OCI-LY7 (cell line): ENCODE measurements at regions not wholly inside any gene's neighbourhood (a gene's known extent, or its start where the extent isn't known, plus 50 kb on each side); places are given as distances from the start of the nearest gene placed in this dataset.

ENCODE experiments used
- BruUV-seq: library from RNA; stranded (reverse); fragments of 400-500 nt; replicated peaks from 2 replicates; lab custom pipeline; 2021; lab: Mats Ljungman, UMichigan
- CTCF ChIA-PET: fragments of 300-600 bp; sonication (Branson Sonifier 250); formaldehyde crosslinking; loops from one replicate; lab custom pipeline; 2022; ENCODE audit warnings: antibody characterized with exemption; ENCODE audit not compliant: unreplicated experiment; lab: Charles Lee
- POLR2A ChIA-PET: fragments of 300-600 bp; sonication (Branson Sonifier 250); formaldehyde crosslinking; loops from one replicate; lab custom pipeline; 2022; ENCODE audit warnings: antibody characterized with exemption; lab: Charles Lee
- DNase-seq: peaks from one replicate; pipeline ENCODE4 v3.0.0-alpha.2; 2015; ENCODE audit warnings: low spot score
- H2AFZ ChIP-seq: fragments of 200-600 bp; sonication (generic), shearing (Covaris generic); 2 replicates; pipeline ENCODE4 v1.6.1; 2014; ENCODE audit warnings: mild to moderate bottlenecking, antibody characterized with exemption, low read length, moderate library complexity
- H3K27ac ChIP-seq: fragments of 200-600 bp; sonication (generic); 2 replicates; pipeline ENCODE4 v1.5.1; 2014; ENCODE audit warnings: mixed run types, low read depth, mild to moderate bottlenecking, moderate library complexity, low read length, inconsistent platforms; ENCODE audit not compliant: poor library complexity, severe bottlenecking
- H3K36me3 ChIP-seq: fragments of 200-600 bp; sonication (generic); 2 replicates; pipeline ENCODE4 v1.6.1; 2014; ENCODE audit warnings: mild to moderate bottlenecking, antibody characterized with exemption, low read length, moderate library complexity, mixed read lengths; ENCODE audit not compliant: insufficient read depth
- H3K4me1 ChIP-seq: fragments of 200-600 bp; sonication (generic); 2 replicates; pipeline ENCODE4 v1.5.1; 2014; ENCODE audit warnings: mild to moderate bottlenecking, low read length; ENCODE audit not compliant: insufficient read depth, poor library complexity, severe bottlenecking
- H3K4me2 ChIP-seq: fragments of 200-600 bp; sonication (generic); 2 replicates; pipeline ENCODE4 v1.6.1; 2014; ENCODE audit warnings: mild to moderate bottlenecking, low read length
- H3K4me3 ChIP-seq: fragments of 200-600 bp; sonication (generic); 2 replicates; pipeline ENCODE4 v1.5.1; 2014; ENCODE audit warnings: mild to moderate bottlenecking, low read depth, low read length; ENCODE audit not compliant: poor library complexity, severe bottlenecking
- H3K79me2 ChIP-seq: fragments of 200-600 bp; sonication (generic); 2 replicates; pipeline ENCODE4 v1.6.1; 2016; ENCODE audit warnings: low read depth, mild to moderate bottlenecking, low read length, moderate library complexity, mixed read lengths; ENCODE audit not compliant: insufficient read depth
- H3K9me2 ChIP-seq: fragments of 200-600 bp; sonication (generic); 2 replicates; pipeline ENCODE4 v1.6.1; 2016; ENCODE audit warnings: mild to moderate bottlenecking, low read length, mixed read lengths; ENCODE audit not compliant: insufficient read depth
- H3K9me3 ChIP-seq: fragments of 200-600 bp; sonication (generic); 2 replicates; pipeline ENCODE4 v1.6.1; 2014; ENCODE audit warnings: mild to moderate bottlenecking, mixed run types, low read length, mixed read lengths
- H4K20me1 ChIP-seq: fragments of 200-600 bp; sonication (generic); 2 replicates; pipeline ENCODE4 v1.6.1; 2014; ENCODE audit warnings: mild to moderate bottlenecking, antibody characterized with exemption, low read length, moderate library complexity, mixed read lengths; ENCODE audit not compliant: insufficient read depth
- EZH2phosphoT487 ChIP-seq: fragments of 200-600 bp; sonication (generic); IDR thresholded peaks from 2 replicates; pipeline ENCODE4 v1.6.1; 2018; ENCODE audit warnings: low read depth, borderline replicate concordance, mild to moderate bottlenecking, mixed run types, antibody characterized with exemption, low read length, moderate library complexity, mixed read lengths
- intact Hi-C: fragments of 100-400 bp; cut with micrococcal nuclease; formaldehyde crosslinking; loops from one replicate; pipeline ENCODE4 v1.10.0; 2022; ENCODE audit not compliant: unreplicated experiment
- TF ChIP-seq, protein P1 (sequence below): fragments of 200-600 bp; sonication (generic); conservative IDR thresholded peaks from 2 replicates; pipeline ENCODE4 v1.5.1; 2014; ENCODE audit warnings: mild to moderate bottlenecking, antibody characterized with exemption, low read length, moderate library complexity, mixed read lengths

DNA sequence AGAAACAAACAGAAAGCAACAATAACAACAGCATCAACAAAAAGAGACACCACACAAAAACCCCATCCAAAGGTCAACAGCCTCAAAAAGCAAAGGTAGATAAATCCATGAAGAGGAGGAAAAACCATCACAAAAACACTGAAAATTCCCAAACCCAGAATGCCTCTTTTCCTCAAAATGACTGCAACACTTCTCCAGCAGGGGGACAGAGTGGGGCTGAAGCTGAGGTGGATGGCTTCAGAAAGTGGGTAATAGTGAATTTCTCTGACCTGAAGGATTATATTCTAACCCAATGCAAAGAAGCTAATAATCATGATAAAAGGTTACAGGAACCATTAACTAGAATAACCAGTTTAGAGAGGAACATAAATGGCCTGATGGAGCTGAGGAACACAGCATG lies 888.2 kb downstream of the RAB28 start:
- no peaks in the 10 kb centered on the region for H3K9me3 ChIP-seq
- no peaks in the 10 kb centered on the region for H3K4me1 ChIP-seq
- H2AFZ ChIP-seq = no peak overlapping the region
- no TSS peak for BruUV-seq
- H3K27ac ChIP-seq = no peak overlapping the region
- no peaks in the 10 kb centered on the region for H3K36me3 ChIP-seq
- no peak for TF ChIP-seq EZH2phosphoT487
- TF ChIP-seq, protein P1, sequence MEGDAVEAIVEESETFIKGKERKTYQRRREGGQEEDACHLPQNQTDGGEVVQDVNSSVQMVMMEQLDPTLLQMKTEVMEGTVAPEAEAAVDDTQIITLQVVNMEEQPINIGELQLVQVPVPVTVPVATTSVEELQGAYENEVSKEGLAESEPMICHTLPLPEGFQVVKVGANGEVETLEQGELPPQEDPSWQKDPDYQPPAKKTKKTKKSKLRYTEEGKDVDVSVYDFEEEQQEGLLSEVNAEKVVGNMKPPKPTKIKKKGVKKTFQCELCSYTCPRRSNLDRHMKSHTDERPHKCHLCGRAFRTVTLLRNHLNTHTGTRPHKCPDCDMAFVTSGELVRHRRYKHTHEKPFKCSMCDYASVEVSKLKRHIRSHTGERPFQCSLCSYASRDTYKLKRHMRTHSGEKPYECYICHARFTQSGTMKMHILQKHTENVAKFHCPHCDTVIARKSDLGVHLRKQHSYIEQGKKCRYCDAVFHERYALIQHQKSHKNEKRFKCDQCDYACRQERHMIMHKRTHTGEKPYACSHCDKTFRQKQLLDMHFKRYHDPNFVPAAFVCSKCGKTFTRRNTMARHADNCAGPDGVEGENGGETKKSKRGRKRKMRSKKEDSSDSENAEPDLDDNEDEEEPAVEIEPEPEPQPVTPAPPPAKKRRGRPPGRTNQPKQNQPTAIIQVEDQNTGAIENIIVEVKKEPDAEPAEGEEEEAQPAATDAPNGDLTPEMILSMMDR = peak; percentile 40; the same call in 1 of the 2 replicates
- no peaks in the 10 kb centered on the region for H4K20me1 ChIP-seq
- CTCF ChIA-PET = no interaction called here
- no peaks in the 10 kb centered on the region for H3K9me2 ChIP-seq
- intact Hi-C loops = no loop called here
- no peak overlapping the region for H3K4me2 ChIP-seq
- no peaks in the 10 kb centered on the region for H3K79me2 ChIP-seq
- DNase-seq = no peak
- POLR2A ChIA-PET = no interaction called here
- no peak overlapping the region for H3K4me3 ChIP-seq

- Histone ChIP-seq H3K9me3 (no peaks in the 10 kb centered on the region), H3K4me2 (no peak overlapping the region), H3K36me3 (no peaks in the 10 kb centered on the region), H3K4me1 (no peaks in the 10 kb centered on the region), H3K4me3 (no peak overlapping the region), H3K9me2 (no peaks in the 10 kb centered on the region), H4K20me1 (no peaks in the 10 kb centered on the region), H2AFZ (no peak overlapping the region), H3K27ac (no peak overlapping the region), H3K79me2 (no peaks in the 10 kb centered on the region)
- BruUV-seq = no TSS peak
- DNase-seq = no peak
- POLR2A ChIA-PET = no interaction called here
- CTCF ChIA-PET = no interaction called here
- intact Hi-C loops = no loop called here
- no peak for TF ChIP-seq EZH2phosphoT487
- TF ChIP-seq, protein P1 = no peak
These were observed 888.7 kb downstream of the RAB28 start for GRCh38 chr4:12595489-12595888.

DNA sequence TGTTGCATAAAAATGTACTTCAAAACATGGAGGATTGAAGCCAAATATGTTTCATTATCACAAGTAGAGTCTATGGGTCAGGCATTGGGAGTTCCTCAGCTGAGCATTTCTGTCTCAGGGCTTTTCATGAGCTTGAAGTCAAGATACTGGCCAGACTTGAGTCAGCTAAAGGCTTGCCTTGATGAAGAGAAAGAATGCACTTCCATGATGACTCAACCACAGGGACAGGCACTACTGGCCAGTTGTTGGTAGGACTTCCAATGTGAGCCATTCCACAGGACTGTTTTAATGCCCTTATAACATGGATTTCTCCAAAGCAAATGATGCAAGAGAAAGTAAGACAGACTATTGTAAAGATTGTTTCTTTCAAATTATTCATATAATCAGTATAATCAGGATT lies 895.6 kb downstream of the RAB28 start:
- CTCF ChIA-PET = no interaction called here
- Histone ChIP-seq H3K4me3 (no peak overlapping the region), H2AFZ (no peak overlapping the region), H3K36me3 (no peaks in the 10 kb centered on the region), H3K27ac (no peak overlapping the region), H3K9me2 (no peaks in the 10 kb centered on the region), H3K4me1 (no peaks in the 10 kb centered on the region), H4K20me1 (no peaks in the 10 kb centered on the region), H3K4me2 (no peak overlapping the region), H3K79me2 (no peaks in the 10 kb centered on the region), H3K9me3 (no peaks in the 10 kb centered on the region)
- intact Hi-C loops = no loop called here
- no peak for DNase-seq
- BruUV-seq = no TSS peak
- POLR2A ChIA-PET = no interaction called here
- TF ChIP-seq, protein P1 = no peak
- TF ChIP-seq EZH2phosphoT487 = no peak
